ENCODE measurements at regions not wholly inside any gene's neighbourhood (a gene's known extent, or its start where the extent isn't known, plus 50 kb on each side); places are given as distances from the start of the nearest gene placed in this dataset.
"Not testable (repeated sequence)": the region's sequence is repeated elsewhere in the genome, so short reads cannot be mapped to it uniquely, and the experiment has no call there.

- no peak for DNase-seq (ENCODE audit: extremely low read depth, low read depth)
- no peak for TF ChIP-seq CTCF (IDR thresholded peaks at IDR 0.05; ENCODE audit: low read depth, low read length, missing control alignments)
These were observed 202.3 kb upstream of the GALNT2 start for GRCh38 chr1:229864686-229865230.

GRCh38 chr1:229865321-229865720 lies 201.7 kb upstream of the GALNT2 start:
- H3K4me3 ChIP-seq (replicated peaks; ENCODE audit: low read depth, low read length); DNase-seq (ENCODE audit: extremely low read depth, low read depth): not testable (repeated sequence)

More at GRCh38 chr1:229864686-229865230, 202.3 kb upstream of the GALNT2 start:
- H3K4me3 ChIP-seq (replicated peaks; ENCODE audit: low read depth, low read length) = no peak overlapping the region

- H3K4me3 ChIP-seq (replicated peaks; ENCODE audit: low read depth, low read length) = no peak overlapping the region
- TF ChIP-seq CTCF (IDR thresholded peaks at IDR 0.05; ENCODE audit: low read depth, low read length, missing control alignments) = no peak
- no peak for DNase-seq (ENCODE audit: extremely low read depth, low read depth)
These were observed 199.3 kb upstream of the GALNT2 start for GRCh38 chr1:229867726-229868125.

- DNase-seq (ENCODE audit: extremely low read depth, low read depth) = no peak
- TF ChIP-seq CTCF (IDR thresholded peaks at IDR 0.05; ENCODE audit: low read depth, low read length, missing control alignments) = no peak
These were observed 197.8 kb upstream of the GALNT2 start for GRCh38 chr1:229869240-229869639.

GRCh38 chr1:229869687-229870086 lies 197.4 kb upstream of the GALNT2 start:
- TF ChIP-seq CTCF (IDR thresholded peaks at IDR 0.05; ENCODE audit: low read depth, low read length, missing control alignments) = no peak
- DNase-seq (ENCODE audit: extremely low read depth, low read depth) = no peak
- no peak overlapping the region for H3K4me3 ChIP-seq (replicated peaks; ENCODE audit: low read depth, low read length)

More at GRCh38 chr1:229869240-229869639, 197.8 kb upstream of the GALNT2 start:
- no peak overlapping the region for H3K4me3 ChIP-seq (replicated peaks; ENCODE audit: low read depth, low read length)

GRCh38 chr1:229870381-229870780 lies 196.7 kb upstream of the GALNT2 start:
- TF ChIP-seq CTCF (IDR thresholded peaks at IDR 0.05; ENCODE audit: low read depth, low read length, missing control alignments) = no peak
- DNase-seq (ENCODE audit: extremely low read depth, low read depth) = no peak
- no peak overlapping the region for H3K4me3 ChIP-seq (replicated peaks; ENCODE audit: low read depth, low read length)

GRCh38 chr1:229871078-229871676 lies 195.9 kb upstream of the GALNT2 start:
- no peak for TF ChIP-seq CTCF (IDR thresholded peaks at IDR 0.05; ENCODE audit: low read depth, low read length, missing control alignments)
- H3K4me3 ChIP-seq (replicated peaks; ENCODE audit: low read depth, low read length) = no peak overlapping the region
- no peak for DNase-seq (ENCODE audit: extremely low read depth, low read depth)
